ENCODE measurements at regions not wholly inside any gene's neighbourhood (a gene's known extent, or its start where the extent isn't known, plus 50 kb on each side); places are given as distances from the start of the nearest gene placed in this dataset.

- no peak for DNase-seq (ENCODE audit: low read depth in 3 of 3)
Measured at GRCh38 chr15:62773369-62774165, 269.0 kb upstream of the TPM1 start.

- no peak for DNase-seq (ENCODE audit: low read depth in 3 of 3)
Measured at GRCh38 chr15:62775932-62776331, 266.6 kb upstream of the TPM1 start.

- no peak for DNase-seq (ENCODE audit: low read depth in 3 of 3)
Measured at GRCh38 chr15:62777671-62778070, 264.9 kb upstream of the TPM1 start.

- no peak for DNase-seq (ENCODE audit: low read depth in 3 of 3)
Measured at GRCh38 chr15:62779036-62779770, 263.3 kb upstream of the TPM1 start.

GRCh38 chr15:62779899-62780298, 262.6 kb upstream of the TPM1 start:
- DNase-seq (ENCODE audit: low read depth in 3 of 3): no peak

GRCh38 chr15:62781081-62781497, 261.5 kb upstream of the TPM1 start:
- no peak for DNase-seq (ENCODE audit: low read depth in 3 of 3)

- DNase-seq (ENCODE audit: low read depth in 3 of 3): no peak
Measured at GRCh38 chr15:62782071-62782841, 260.3 kb upstream of the TPM1 start.

- no peak for DNase-seq (ENCODE audit: low read depth in 3 of 3)
Measured at GRCh38 chr15:62782896-62783295, 259.7 kb upstream of the TPM1 start.

GRCh38 chr15:62783303-62783957, 259.1 kb upstream of the TPM1 start:
- DNase-seq (ENCODE audit: low read depth in 3 of 3): no peak

- DNase-seq (ENCODE audit: low read depth in 3 of 3): no peak
Measured at GRCh38 chr15:62785881-62786828, 256.4 kb upstream of the TPM1 start.

- no peak for DNase-seq (ENCODE audit: low read depth in 3 of 3)
Measured at GRCh38 chr15:62787401-62787800, 255.1 kb upstream of the TPM1 start.

GRCh38 chr15:62788224-62788623, 254.3 kb upstream of the TPM1 start:
- no peak for DNase-seq (ENCODE audit: low read depth in 3 of 3)

GRCh38 chr15:62790546-62790945, 252.0 kb upstream of the TPM1 start:
- no peak for DNase-seq (ENCODE audit: low read depth in 3 of 3)

GRCh38 chr15:62791694-62792093, 250.9 kb upstream of the TPM1 start:
- no peak for DNase-seq (ENCODE audit: low read depth in 3 of 3)

GRCh38 chr15:62792986-62793751, 249.4 kb upstream of the TPM1 start:
- DNase-seq (ENCODE audit: low read depth in 3 of 3): no peak

GRCh38 chr15:62793752-62794144, 248.8 kb upstream of the TPM1 start:
- no peak for DNase-seq (ENCODE audit: low read depth in 3 of 3)

- DNase-seq (ENCODE audit: low read depth in 3 of 3): no peak
Measured at GRCh38 chr15:62795171-62795570, 247.4 kb upstream of the TPM1 start.

- DNase-seq (ENCODE audit: low read depth in 3 of 3): no peak
Measured at GRCh38 chr15:62795700-62796695, 246.5 kb upstream of the TPM1 start.

- DNase-seq (ENCODE audit: low read depth in 3 of 3): no peak
Measured at GRCh38 chr15:62797171-62797570, 245.4 kb upstream of the TPM1 start.
